ENCODE measurements at regions not wholly inside any gene's neighbourhood (a gene's known extent, or its start where the extent isn't known, plus 50 kb on each side); places are given as distances from the start of the nearest gene placed in this dataset.

GRCh38 chr5:54387659-54388232 is 67.8 kb upstream of the HSPB3 start:
- no peak for TF ChIP-seq CTCF (conservative IDR thresholded peaks at IDR 0.05; ENCODE audit: low read depth, low read length)
- no peak for TF ChIP-seq EZH2 (IDR thresholded peaks at IDR 0.05; ENCODE audit: borderline replicate concordance, low read depth, low read length, poor library complexity, severe bottlenecking)

All from A673 (cell line).